ENCODE measurements at regions not wholly inside any gene's neighbourhood (a gene's known extent, or its start where the extent isn't known, plus 50 kb on each side); places are given as distances from the start of the nearest gene placed in this dataset.
A peak's percentile ranks its signal among the peaks of the same experiment; 100 is the strongest.
"Not testable (repeated sequence)": the region's sequence is repeated elsewhere in the genome, so short reads cannot be mapped to it uniquely, and the experiment has no call there.

GRCh38 chr10:51006686-51007085 is 67.6 kb upstream of the PRKG1 start:
- H3K27ac ChIP-seq = no peak overlapping the region
- no peak for TF ChIP-seq ZFX (IDR thresholded peaks at IDR 0.05; ENCODE audit: borderline replicate concordance)
- no peak for TF ChIP-seq CTCF (IDR thresholded peaks at IDR 0.05)

- TF ChIP-seq ZFX (IDR thresholded peaks at IDR 0.05; ENCODE audit: borderline replicate concordance) (no peak), CTCF (IDR thresholded peaks at IDR 0.05) (no peak)
- no peak overlapping the region for H3K27ac ChIP-seq
Observed at GRCh38 chr10:51007781-51008180, 66.5 kb upstream of the PRKG1 start.

GRCh38 chr10:51008346-51008745 is 65.9 kb upstream of the PRKG1 start:
- no peak overlapping the region for H3K27ac ChIP-seq
- no peak for TF ChIP-seq ZFX (IDR thresholded peaks at IDR 0.05; ENCODE audit: borderline replicate concordance)
- no peak for TF ChIP-seq CTCF (IDR thresholded peaks at IDR 0.05)

GRCh38 chr10:51010977-51011376 is 63.3 kb upstream of the PRKG1 start:
- TF ChIP-seq CTCF (IDR thresholded peaks at IDR 0.05) (peak; percentile 90), ZFX (IDR thresholded peaks at IDR 0.05; ENCODE audit: borderline replicate concordance) (no peak)
- H3K27ac ChIP-seq = no peak overlapping the region

- no peak overlapping the region for H3K27ac ChIP-seq
- no peak for TF ChIP-seq CTCF (IDR thresholded peaks at IDR 0.05)
- TF ChIP-seq ZFX (IDR thresholded peaks at IDR 0.05; ENCODE audit: borderline replicate concordance) = no peak
Observed at GRCh38 chr10:51012073-51012472, 62.2 kb upstream of the PRKG1 start.

- TF ChIP-seq CTCF (IDR thresholded peaks at IDR 0.05) = no peak
- no peak overlapping the region for H3K27ac ChIP-seq
Observed at GRCh38 chr10:51014680-51015389, 59.5 kb upstream of the PRKG1 start.

- H3K27ac ChIP-seq = not testable (repeated sequence)
Observed at GRCh38 chr10:51015390-51015754, 58.9 kb upstream of the PRKG1 start.

- no peak for TF ChIP-seq ZFX (IDR thresholded peaks at IDR 0.05; ENCODE audit: borderline replicate concordance)
- TF ChIP-seq CTCF (IDR thresholded peaks at IDR 0.05) = no peak
Observed at GRCh38 chr10:51020200-51020599, 54.1 kb upstream of the PRKG1 start.

More at GRCh38 chr10:51020200-51020599, 54.1 kb upstream of the PRKG1 start:
- no peak overlapping the region for H3K27ac ChIP-seq

Data from 22Rv1 (cell line).